HG02943 (cell line): ENCODE measurements at regions not wholly inside any gene's neighbourhood (a gene's known extent, or its start where the extent isn't known, plus 50 kb on each side); places are given as distances from the start of the nearest gene placed in this dataset.
"Not testable (repeated sequence)": the region's sequence is repeated elsewhere in the genome, so short reads cannot be mapped to it uniquely, and the experiment has no call there.

Source experiments
- ATAC-seq: cut with Tn5 transposase; IDR thresholded peaks from one replicate; pipeline ENCODE4 v1.9.1; 2021; ENCODE audit warnings: mild to moderate bottlenecking, low read depth, moderate library complexity; ENCODE audit not compliant: unreplicated experiment

GRCh38 chr20:18876394-18876793 is 62.8 kb downstream of the SCP2D1 start:
- ATAC-seq: not testable (repeated sequence)

GRCh38 chr20:18879262-18879661 is 65.7 kb downstream of the SCP2D1 start:
- no peak for ATAC-seq

GRCh38 chr20:18886756-18887155 is 73.2 kb downstream of the SCP2D1 start:
- no peak for ATAC-seq

GRCh38 chr20:18901980-18902737 is 88.6 kb downstream of the SCP2D1 start:
- ATAC-seq: no peak

- ATAC-seq: no peak
Measured at GRCh38 chr20:18904192-18904591, 90.6 kb downstream of the SCP2D1 start.

GRCh38 chr20:18904624-18905023 is 91.0 kb downstream of the SCP2D1 start:
- no peak for ATAC-seq

GRCh38 chr20:18906046-18906445 is 92.5 kb downstream of the SCP2D1 start:
- ATAC-seq: no peak

GRCh38 chr20:18907353-18907752 is 93.8 kb downstream of the SCP2D1 start:
- ATAC-seq: no peak

- no peak for ATAC-seq
Measured at GRCh38 chr20:18908109-18908508, 94.5 kb downstream of the SCP2D1 start.

- ATAC-seq: no peak
Measured at GRCh38 chr20:18909254-18909653, 95.7 kb downstream of the SCP2D1 start.

- no peak for ATAC-seq
Measured at GRCh38 chr20:18913701-18914100, 100.1 kb downstream of the SCP2D1 start.

GRCh38 chr20:18914796-18915195 is 101.2 kb downstream of the SCP2D1 start:
- no peak for ATAC-seq

- no peak for ATAC-seq
Measured at GRCh38 chr20:18916886-18917750, 103.5 kb downstream of the SCP2D1 start.

GRCh38 chr20:18919996-18920395 is 106.4 kb downstream of the SCP2D1 start:
- ATAC-seq: no peak

GRCh38 chr20:18921291-18921690 is 107.7 kb downstream of the SCP2D1 start:
- ATAC-seq: no peak

- no peak for ATAC-seq
Measured at GRCh38 chr20:18922251-18922650, 108.7 kb downstream of the SCP2D1 start.

GRCh38 chr20:18922898-18923297 is 109.3 kb downstream of the SCP2D1 start:
- ATAC-seq: no peak

- no peak for ATAC-seq
Measured at GRCh38 chr20:18926965-18927364, 113.4 kb downstream of the SCP2D1 start.

GRCh38 chr20:18928626-18929025 is 115.0 kb downstream of the SCP2D1 start:
- ATAC-seq: no peak

GRCh38 chr20:18929800-18930199 is 116.2 kb downstream of the SCP2D1 start:
- no peak for ATAC-seq

GRCh38 chr20:18943542-18943941 is 130.0 kb downstream of the SCP2D1 start:
- no peak for ATAC-seq

- ATAC-seq: no peak
Measured at GRCh38 chr20:18956890-18957289, 143.3 kb downstream of the SCP2D1 start.
